DMS 273 (cell line): ENCODE measurements at regions not wholly inside any gene's neighbourhood (a gene's known extent, or its start where the extent isn't known, plus 50 kb on each side); places are given as distances from the start of the nearest gene placed in this dataset.
"Not testable (repeated sequence)": the region's sequence is repeated elsewhere in the genome, so short reads cannot be mapped to it uniquely, and the experiment has no call there.

ENCODE experiments used
- DNase-seq: peaks from one replicate; lab custom pipeline; 2025; ENCODE audit not compliant: unreplicated experiment; lab: John Stamatoyannopoulos, UW

- no peak for DNase-seq
Observed at GRCh38 chr6:15131234-15131633, 114.6 kb upstream of the JARID2 start.

- DNase-seq: peak; percentile 99
Observed at GRCh38 chr6:15131651-15132061, 114.2 kb upstream of the JARID2 start.

- no peak for DNase-seq
Observed at GRCh38 chr6:15132167-15132566, 113.7 kb upstream of the JARID2 start.

- peak; percentile 58 for DNase-seq
Observed at GRCh38 chr6:15132854-15133670, 112.8 kb upstream of the JARID2 start.

GRCh38 chr6:15137086-15137485 is 108.8 kb upstream of the JARID2 start:
- DNase-seq: no peak

GRCh38 chr6:15143086-15143485 is 102.8 kb upstream of the JARID2 start:
- no peak for DNase-seq

GRCh38 chr6:15143540-15143939 is 102.3 kb upstream of the JARID2 start:
- DNase-seq: no peak

GRCh38 chr6:15145821-15146220 is 100.0 kb upstream of the JARID2 start:
- DNase-seq: no peak

GRCh38 chr6:15147827-15148226 is 98.0 kb upstream of the JARID2 start:
- peak; percentile 48 for DNase-seq

- peak; percentile 96 for DNase-seq
Observed at GRCh38 chr6:15148356-15148946, 97.4 kb upstream of the JARID2 start.

GRCh38 chr6:15150207-15150606 is 95.7 kb upstream of the JARID2 start:
- no peak for DNase-seq

GRCh38 chr6:15152700-15153099 is 93.2 kb upstream of the JARID2 start:
- DNase-seq: peak; percentile 82

GRCh38 chr6:15153191-15153590 is 92.7 kb upstream of the JARID2 start:
- peak; percentile 51 for DNase-seq

GRCh38 chr6:15157479-15157878 is 88.4 kb upstream of the JARID2 start:
- no peak for DNase-seq

- no peak for DNase-seq
Observed at GRCh38 chr6:15158821-15159619, 86.8 kb upstream of the JARID2 start.

- DNase-seq: no peak
Observed at GRCh38 chr6:15160812-15161211, 85.1 kb upstream of the JARID2 start.

- DNase-seq: not testable (repeated sequence)
Observed at GRCh38 chr6:15164855-15165254, 81.0 kb upstream of the JARID2 start.

GRCh38 chr6:15166121-15166520 is 79.7 kb upstream of the JARID2 start:
- no peak for DNase-seq

GRCh38 chr6:15170126-15170525 is 75.7 kb upstream of the JARID2 start:
- no peak for DNase-seq

GRCh38 chr6:15171026-15171425 is 74.8 kb upstream of the JARID2 start:
- no peak for DNase-seq

GRCh38 chr6:15176816-15177370 is 69.0 kb upstream of the JARID2 start:
- DNase-seq: no peak
